IPS-15b (cell line): ENCODE measurements at regions not wholly inside any gene's neighbourhood (a gene's known extent, or its start where the extent isn't known, plus 50 kb on each side); places are given as distances from the start of the nearest gene placed in this dataset.

Experiments used
- H3K27me3 ChIP-seq: one replicate; pipeline ENCODE4 v1.6.1; 2013; ENCODE audit warnings: low read length; ENCODE audit not compliant: control insufficient read depth, insufficient read depth
- H3K36me3 ChIP-seq: one replicate; pipeline ENCODE4 v1.6.1; 2013; ENCODE audit warnings: low read length; ENCODE audit not compliant: control insufficient read depth, insufficient read depth
- H3K4me1 ChIP-seq: one replicate; pipeline ENCODE4 v1.6.1; 2013; ENCODE audit warnings: mild to moderate bottlenecking, low read length; ENCODE audit not compliant: control insufficient read depth, insufficient read depth
- H3K4me3 ChIP-seq: one replicate; pipeline ENCODE4 v1.5.1; 2013; ENCODE audit warnings: low read depth, low read length
- H3K9ac ChIP-seq: one replicate; pipeline ENCODE4 v1.6.1; 2013; ENCODE audit warnings: low read depth, mild to moderate bottlenecking, low read length
- H3K9me3 ChIP-seq: one replicate; pipeline ENCODE4 v1.6.1; 2013; ENCODE audit warnings: mild to moderate bottlenecking, low read length; ENCODE audit not compliant: control insufficient read depth, insufficient read depth

- no peaks in the 10 kb centered on the region for H3K4me1 ChIP-seq
- no peaks in the 10 kb centered on the region for H3K9me3 ChIP-seq
- H3K4me3 ChIP-seq = no peak overlapping the region
- no peak overlapping the region for H3K9ac ChIP-seq
- no peaks in the 10 kb centered on the region for H3K36me3 ChIP-seq
- H3K27me3 ChIP-seq = no peaks in the 10 kb centered on the region
Measured at GRCh38 chr6:1123386-1124375, 188.2 kb upstream of the FOXQ1 start.

- H3K4me1 ChIP-seq = no peaks in the 10 kb centered on the region
- H3K27me3 ChIP-seq = no peaks in the 10 kb centered on the region
- H3K4me3 ChIP-seq = no peak overlapping the region
- no peaks in the 10 kb centered on the region for H3K9me3 ChIP-seq
- no peak overlapping the region for H3K9ac ChIP-seq
- no peaks in the 10 kb centered on the region for H3K36me3 ChIP-seq
Measured at GRCh38 chr6:1122083-1122482, 189.8 kb upstream of the FOXQ1 start.

- no peak overlapping the region for H3K4me3 ChIP-seq
- H3K4me1 ChIP-seq = no peaks in the 10 kb centered on the region
- no peaks in the 10 kb centered on the region for H3K36me3 ChIP-seq
- H3K27me3 ChIP-seq = no peaks in the 10 kb centered on the region
- H3K9ac ChIP-seq = no peak overlapping the region
- H3K9me3 ChIP-seq = no peaks in the 10 kb centered on the region
Measured at GRCh38 chr6:1118287-1118647, 193.6 kb upstream of the FOXQ1 start.

GRCh38 chr6:1117530-1118286 lies 194.2 kb upstream of the FOXQ1 start:
- no peaks in the 10 kb centered on the region for H3K9me3 ChIP-seq
- H3K4me1 ChIP-seq = no peaks in the 10 kb centered on the region
- H3K9ac ChIP-seq = no peak overlapping the region
- H3K36me3 ChIP-seq = no peaks in the 10 kb centered on the region
- H3K4me3 ChIP-seq = no peak overlapping the region
- no peaks in the 10 kb centered on the region for H3K27me3 ChIP-seq

- peaks cover 2% of the 10 kb centered on the region for H3K27me3 ChIP-seq
- no peak overlapping the region for H3K9ac ChIP-seq
- no peaks in the 10 kb centered on the region for H3K4me1 ChIP-seq
- no peaks in the 10 kb centered on the region for H3K36me3 ChIP-seq
- no peaks in the 10 kb centered on the region for H3K9me3 ChIP-seq
- H3K4me3 ChIP-seq = no peak overlapping the region
Measured at GRCh38 chr6:1116149-1116548, 195.7 kb upstream of the FOXQ1 start.

- Histone ChIP-seq H3K36me3 (no peaks in the 10 kb centered on the region), H3K4me1 (no peaks in the 10 kb centered on the region), H3K9me3 (no peaks in the 10 kb centered on the region), H3K9ac (no peak overlapping the region), H3K4me3 (no peak overlapping the region), H3K27me3 (peaks cover 11% of the 10 kb centered on the region)
Measured at GRCh38 chr6:1113916-1114540, 197.9 kb upstream of the FOXQ1 start.

GRCh38 chr6:1111361-1111760 lies 200.5 kb upstream of the FOXQ1 start:
- Histone ChIP-seq H3K36me3 (no peaks in the 10 kb centered on the region), H3K4me3 (no peak overlapping the region), H3K4me1 (no peaks in the 10 kb centered on the region), H3K27me3 (peaks cover 38% of the 10 kb centered on the region), H3K9ac (no peak overlapping the region), H3K9me3 (no peaks in the 10 kb centered on the region)

- Histone ChIP-seq H3K4me3 (no peak overlapping the region), H3K9ac (no peak overlapping the region), H3K4me1 (no peaks in the 10 kb centered on the region), H3K27me3 (peaks cover 42% of the 10 kb centered on the region), H3K36me3 (no peaks in the 10 kb centered on the region), H3K9me3 (no peaks in the 10 kb centered on the region)
Measured at GRCh38 chr6:1110941-1111349, 201.0 kb upstream of the FOXQ1 start.

GRCh38 chr6:1110164-1110563 lies 201.7 kb upstream of the FOXQ1 start:
- Histone ChIP-seq H3K36me3 (no peaks in the 10 kb centered on the region), H3K27me3 (peaks cover 50% of the 10 kb centered on the region), H3K9me3 (no peaks in the 10 kb centered on the region), H3K9ac (no peak overlapping the region), H3K4me1 (peaks cover 2% of the 10 kb centered on the region), H3K4me3 (no peak overlapping the region)

GRCh38 chr6:1109134-1109533 lies 202.8 kb upstream of the FOXQ1 start:
- H3K36me3 ChIP-seq = no peaks in the 10 kb centered on the region
- peaks cover 60% of the 10 kb centered on the region for H3K27me3 ChIP-seq

GRCh38 chr6:1108198-1108597 lies 203.7 kb upstream of the FOXQ1 start:
- H3K9me3 ChIP-seq = no peaks in the 10 kb centered on the region
- H3K36me3 ChIP-seq = no peaks in the 10 kb centered on the region
- no peak overlapping the region for H3K9ac ChIP-seq
- peaks cover 69% of the 10 kb centered on the region for H3K27me3 ChIP-seq
- H3K4me1 ChIP-seq = peaks cover 7% of the 10 kb centered on the region
- no peak overlapping the region for H3K4me3 ChIP-seq

More at GRCh38 chr6:1109134-1109533, 202.8 kb upstream of the FOXQ1 start:
- Histone ChIP-seq H3K4me1 (peaks cover 7% of the 10 kb centered on the region), H3K4me3 (no peak overlapping the region), H3K9me3 (no peaks in the 10 kb centered on the region), H3K9ac (no peak overlapping the region)
